ENCODE measurements at regions not wholly inside any gene's neighbourhood (a gene's known extent, or its start where the extent isn't known, plus 50 kb on each side); places are given as distances from the start of the nearest gene placed in this dataset.
"Not testable (repeated sequence)": the region's sequence is repeated elsewhere in the genome, so short reads cannot be mapped to it uniquely, and the experiment has no call there.

DNA sequence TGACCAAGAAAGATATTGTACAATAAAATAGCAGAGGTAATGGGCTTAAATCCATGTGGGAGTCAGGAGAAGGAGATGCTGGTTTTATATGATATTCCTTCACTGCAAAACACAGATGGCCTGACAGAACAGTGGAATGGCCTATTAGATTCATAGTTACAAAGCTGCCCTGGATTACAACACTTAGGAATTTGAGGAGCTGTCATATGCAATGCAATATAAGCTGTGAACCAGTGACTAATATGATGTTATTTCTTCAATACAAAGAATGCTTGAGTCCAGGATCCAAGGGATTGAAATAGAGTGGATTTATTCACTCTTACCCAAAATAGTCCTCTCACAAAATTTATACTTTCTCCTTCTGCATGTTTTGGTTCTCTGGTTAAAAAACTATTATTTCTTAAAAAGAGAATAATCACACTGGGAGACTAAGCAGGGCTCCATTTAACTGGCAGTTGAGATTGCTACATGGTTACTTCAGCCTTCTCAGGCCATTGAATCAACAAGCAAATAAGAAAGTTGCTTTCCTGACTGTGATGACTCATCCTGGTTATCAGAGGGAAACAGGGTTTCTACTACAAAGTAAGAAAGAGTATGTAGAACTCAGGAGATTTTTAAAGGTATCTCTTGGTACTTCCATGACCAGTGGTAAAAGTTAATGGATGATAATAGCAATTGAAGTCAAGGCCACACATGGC lies 79.8 kb upstream of the ZPLD1 start:
- no peak overlapping the region for H3K27ac ChIP-seq (replicated peaks)
- no peak for DNase-seq (ENCODE audit: low read depth in 1 of 2, low spot score in 1 of 2)

DNA sequence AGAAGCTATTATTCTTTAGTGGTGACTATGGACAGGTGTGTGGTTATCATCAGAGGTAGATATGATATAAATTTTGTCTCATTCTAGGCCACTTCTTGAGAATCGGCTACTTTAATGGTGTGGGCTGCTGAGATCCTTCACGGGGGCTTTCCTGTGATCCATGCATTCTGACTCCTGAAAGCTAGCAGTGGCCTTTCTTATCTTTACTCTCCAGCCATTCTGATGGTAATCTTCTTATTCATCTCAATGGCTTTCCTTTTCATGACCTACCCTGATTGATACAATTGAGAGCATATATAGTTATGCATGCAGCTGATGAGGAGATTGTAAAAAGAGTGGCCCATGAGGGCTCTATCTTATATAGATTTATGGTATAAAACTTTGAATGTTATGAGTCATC lies 78.3 kb upstream of the ZPLD1 start:
- Histone ChIP-seq H3K27me3 (ENCODE audit: insufficient read depth, poor library complexity, severe bottlenecking) (no peaks in the 10 kb centered on the region), H3K27ac (replicated peaks) (no peak overlapping the region), H3K4me3 (replicated peaks; ENCODE audit: insufficient read depth, low read length) (no peak overlapping the region)
- TF ChIP-seq, protein P1, sequence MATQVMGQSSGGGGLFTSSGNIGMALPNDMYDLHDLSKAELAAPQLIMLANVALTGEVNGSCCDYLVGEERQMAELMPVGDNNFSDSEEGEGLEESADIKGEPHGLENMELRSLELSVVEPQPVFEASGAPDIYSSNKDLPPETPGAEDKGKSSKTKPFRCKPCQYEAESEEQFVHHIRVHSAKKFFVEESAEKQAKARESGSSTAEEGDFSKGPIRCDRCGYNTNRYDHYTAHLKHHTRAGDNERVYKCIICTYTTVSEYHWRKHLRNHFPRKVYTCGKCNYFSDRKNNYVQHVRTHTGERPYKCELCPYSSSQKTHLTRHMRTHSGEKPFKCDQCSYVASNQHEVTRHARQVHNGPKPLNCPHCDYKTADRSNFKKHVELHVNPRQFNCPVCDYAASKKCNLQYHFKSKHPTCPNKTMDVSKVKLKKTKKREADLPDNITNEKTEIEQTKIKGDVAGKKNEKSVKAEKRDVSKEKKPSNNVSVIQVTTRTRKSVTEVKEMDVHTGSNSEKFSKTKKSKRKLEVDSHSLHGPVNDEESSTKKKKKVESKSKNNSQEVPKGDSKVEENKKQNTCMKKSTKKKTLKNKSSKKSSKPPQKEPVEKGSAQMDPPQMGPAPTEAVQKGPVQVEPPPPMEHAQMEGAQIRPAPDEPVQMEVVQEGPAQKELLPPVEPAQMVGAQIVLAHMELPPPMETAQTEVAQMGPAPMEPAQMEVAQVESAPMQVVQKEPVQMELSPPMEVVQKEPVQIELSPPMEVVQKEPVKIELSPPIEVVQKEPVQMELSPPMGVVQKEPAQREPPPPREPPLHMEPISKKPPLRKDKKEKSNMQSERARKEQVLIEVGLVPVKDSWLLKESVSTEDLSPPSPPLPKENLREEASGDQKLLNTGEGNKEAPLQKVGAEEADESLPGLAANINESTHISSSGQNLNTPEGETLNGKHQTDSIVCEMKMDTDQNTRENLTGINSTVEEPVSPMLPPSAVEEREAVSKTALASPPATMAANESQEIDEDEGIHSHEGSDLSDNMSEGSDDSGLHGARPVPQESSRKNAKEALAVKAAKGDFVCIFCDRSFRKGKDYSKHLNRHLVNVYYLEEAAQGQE (IDR thresholded peaks at IDR 0.05; ENCODE audit: insufficient replicate concordance, low read depth) = no peak
- TF ChIP-seq SPI1 (IDR thresholded peaks at IDR 0.05; ENCODE audit: borderline replicate concordance, low read depth) (no peak), POLR2AphosphoS5 (IDR thresholded peaks at IDR 0.05; ENCODE audit: low read depth) (no peak), GABPA (IDR thresholded peaks at IDR 0.05; ENCODE audit: low read depth) (no peak)
- TF ChIP-seq, protein P2, sequence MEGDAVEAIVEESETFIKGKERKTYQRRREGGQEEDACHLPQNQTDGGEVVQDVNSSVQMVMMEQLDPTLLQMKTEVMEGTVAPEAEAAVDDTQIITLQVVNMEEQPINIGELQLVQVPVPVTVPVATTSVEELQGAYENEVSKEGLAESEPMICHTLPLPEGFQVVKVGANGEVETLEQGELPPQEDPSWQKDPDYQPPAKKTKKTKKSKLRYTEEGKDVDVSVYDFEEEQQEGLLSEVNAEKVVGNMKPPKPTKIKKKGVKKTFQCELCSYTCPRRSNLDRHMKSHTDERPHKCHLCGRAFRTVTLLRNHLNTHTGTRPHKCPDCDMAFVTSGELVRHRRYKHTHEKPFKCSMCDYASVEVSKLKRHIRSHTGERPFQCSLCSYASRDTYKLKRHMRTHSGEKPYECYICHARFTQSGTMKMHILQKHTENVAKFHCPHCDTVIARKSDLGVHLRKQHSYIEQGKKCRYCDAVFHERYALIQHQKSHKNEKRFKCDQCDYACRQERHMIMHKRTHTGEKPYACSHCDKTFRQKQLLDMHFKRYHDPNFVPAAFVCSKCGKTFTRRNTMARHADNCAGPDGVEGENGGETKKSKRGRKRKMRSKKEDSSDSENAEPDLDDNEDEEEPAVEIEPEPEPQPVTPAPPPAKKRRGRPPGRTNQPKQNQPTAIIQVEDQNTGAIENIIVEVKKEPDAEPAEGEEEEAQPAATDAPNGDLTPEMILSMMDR (IDR thresholded peaks at IDR 0.05; ENCODE audit: insufficient read depth, low read length) = no peak
- DNase-seq (ENCODE audit: low read depth in 1 of 2, low spot score in 1 of 2) = no peak

More for the DNA sequence above, 79.8 kb upstream of the ZPLD1 start:
- TF ChIP-seq POLR2AphosphoS5 (IDR thresholded peaks at IDR 0.05; ENCODE audit: low read depth) (no peak), GABPA (IDR thresholded peaks at IDR 0.05; ENCODE audit: low read depth) (no peak), SPI1 (IDR thresholded peaks at IDR 0.05; ENCODE audit: borderline replicate concordance, low read depth) (no peak)
- TF ChIP-seq, protein P2 (IDR thresholded peaks at IDR 0.05; ENCODE audit: insufficient read depth, low read length) = no peak
- TF ChIP-seq, protein P1 (IDR thresholded peaks at IDR 0.05; ENCODE audit: insufficient replicate concordance, low read depth) = no peak
- Histone ChIP-seq H3K4me3 (replicated peaks; ENCODE audit: insufficient read depth, low read length) (no peak overlapping the region), H3K27me3 (ENCODE audit: insufficient read depth, poor library complexity, severe bottlenecking) (no peaks in the 10 kb centered on the region)

DNA sequence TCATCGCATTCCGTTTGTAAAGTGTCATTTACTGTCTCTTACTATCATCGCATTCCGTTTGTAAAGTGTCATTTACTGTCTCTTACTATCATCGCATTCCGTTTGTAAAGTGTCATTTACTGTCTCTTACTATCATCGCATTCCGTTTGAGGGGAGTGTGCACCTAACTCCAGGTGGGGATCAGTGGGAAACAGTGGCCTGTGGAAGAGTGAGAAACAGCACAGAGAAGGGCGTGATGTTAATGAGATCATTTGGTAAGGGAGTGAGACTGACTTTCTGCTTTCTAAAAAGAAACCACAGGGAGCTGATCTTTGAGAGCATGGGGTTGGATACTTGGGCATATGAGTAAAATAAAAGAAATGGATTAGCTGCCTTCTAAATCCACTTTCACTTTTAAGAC lies 77.5 kb upstream of the ZPLD1 start:
- DNase-seq (ENCODE audit: low read depth in 1 of 2, low spot score in 1 of 2); H3K27me3 ChIP-seq (ENCODE audit: insufficient read depth, poor library complexity, severe bottlenecking); H3K4me3 ChIP-seq (replicated peaks; ENCODE audit: insufficient read depth, low read length); H3K27ac ChIP-seq (replicated peaks): not testable (repeated sequence)

DNA sequence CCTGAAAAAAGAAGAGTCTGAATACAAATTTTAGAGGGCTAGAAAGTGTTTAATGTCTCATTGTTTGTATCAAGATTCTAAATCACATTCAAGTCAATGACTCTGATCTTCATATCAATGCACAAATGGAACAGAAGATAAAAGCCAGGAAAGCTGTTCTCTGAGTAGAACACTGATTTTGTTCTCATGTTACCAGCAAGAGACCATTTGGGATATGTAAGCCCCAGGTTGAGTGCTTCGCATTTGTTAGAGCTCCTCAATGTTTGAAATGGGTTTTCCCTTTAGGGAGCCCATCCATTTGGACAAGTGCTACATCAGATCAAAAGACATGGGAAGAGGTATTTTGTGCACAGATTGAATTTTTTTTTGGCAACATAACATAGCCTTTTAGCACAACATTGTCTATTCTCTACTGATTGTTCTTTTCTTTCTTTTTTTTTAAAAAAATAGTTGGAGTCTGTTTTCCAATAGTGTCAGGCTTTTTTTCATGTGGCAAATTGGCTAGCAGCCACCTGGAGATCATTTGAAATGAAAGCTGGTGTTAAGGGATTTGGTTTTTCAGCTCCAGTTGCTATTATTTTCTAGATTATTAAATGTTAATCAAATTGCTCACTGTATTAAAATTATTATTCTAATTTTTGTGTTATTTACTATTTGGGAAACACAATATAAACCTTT lies 74.5 kb upstream of the ZPLD1 start:
- Histone ChIP-seq H3K27me3 (ENCODE audit: insufficient read depth, poor library complexity, severe bottlenecking) (no peaks in the 10 kb centered on the region), H3K4me3 (replicated peaks; ENCODE audit: insufficient read depth, low read length) (no peak overlapping the region), H3K27ac (replicated peaks) (no peak overlapping the region)
- DNase-seq (ENCODE audit: low read depth in 1 of 2, low spot score in 1 of 2) = no peak
- TF ChIP-seq, protein P2 (IDR thresholded peaks at IDR 0.05; ENCODE audit: insufficient read depth, low read length) = no peak
- no peak for TF ChIP-seq GABPA (IDR thresholded peaks at IDR 0.05; ENCODE audit: low read depth)
- TF ChIP-seq, protein P1 (IDR thresholded peaks at IDR 0.05; ENCODE audit: insufficient replicate concordance, low read depth) = no peak
- no peak for TF ChIP-seq POLR2AphosphoS5 (IDR thresholded peaks at IDR 0.05; ENCODE audit: low read depth)
- no peak for TF ChIP-seq SPI1 (IDR thresholded peaks at IDR 0.05; ENCODE audit: borderline replicate concordance, low read depth)

All from HL-60 (cell line).